NCI-H524 treated with DMSO at 0.1 percent for 48 hours (cell line): ENCODE measurements at regions not wholly inside any gene's neighbourhood (a gene's known extent, or its start where the extent isn't known, plus 50 kb on each side); places are given as distances from the start of the nearest gene placed in this dataset.

Experiments
- DNase-seq: peaks from one replicate; lab custom pipeline; 2025; lab: John Stamatoyannopoulos, UW

DNA sequence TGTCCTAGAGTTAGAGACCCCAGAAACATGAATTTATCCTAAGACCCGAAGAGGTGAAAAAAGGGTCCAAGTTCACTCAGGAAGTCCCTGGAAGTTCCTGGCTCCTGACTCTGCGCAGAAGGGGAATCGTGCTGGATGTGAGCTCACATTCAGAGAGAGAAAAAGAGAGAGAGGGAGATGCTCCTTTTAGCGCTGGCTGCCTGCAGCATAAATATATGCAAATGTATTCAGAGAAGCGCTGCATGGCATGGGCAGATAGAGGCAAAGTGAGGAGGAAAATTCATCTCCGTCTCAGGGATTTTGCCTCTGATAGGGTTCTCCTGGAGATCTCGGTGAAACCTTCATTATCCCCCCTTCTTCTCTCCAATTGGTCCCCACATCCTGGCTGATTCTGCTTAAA is 517.2 kb downstream of the MN1 start:
- DNase-seq = no peak

- DNase-seq = no peak
Measured at GRCh38 chr22:27286711-27287110, 514.8 kb downstream of the MN1 start.

GRCh38 chr22:27292542-27293299 is 508.8 kb downstream of the MN1 start:
- DNase-seq = no peak

DNA sequence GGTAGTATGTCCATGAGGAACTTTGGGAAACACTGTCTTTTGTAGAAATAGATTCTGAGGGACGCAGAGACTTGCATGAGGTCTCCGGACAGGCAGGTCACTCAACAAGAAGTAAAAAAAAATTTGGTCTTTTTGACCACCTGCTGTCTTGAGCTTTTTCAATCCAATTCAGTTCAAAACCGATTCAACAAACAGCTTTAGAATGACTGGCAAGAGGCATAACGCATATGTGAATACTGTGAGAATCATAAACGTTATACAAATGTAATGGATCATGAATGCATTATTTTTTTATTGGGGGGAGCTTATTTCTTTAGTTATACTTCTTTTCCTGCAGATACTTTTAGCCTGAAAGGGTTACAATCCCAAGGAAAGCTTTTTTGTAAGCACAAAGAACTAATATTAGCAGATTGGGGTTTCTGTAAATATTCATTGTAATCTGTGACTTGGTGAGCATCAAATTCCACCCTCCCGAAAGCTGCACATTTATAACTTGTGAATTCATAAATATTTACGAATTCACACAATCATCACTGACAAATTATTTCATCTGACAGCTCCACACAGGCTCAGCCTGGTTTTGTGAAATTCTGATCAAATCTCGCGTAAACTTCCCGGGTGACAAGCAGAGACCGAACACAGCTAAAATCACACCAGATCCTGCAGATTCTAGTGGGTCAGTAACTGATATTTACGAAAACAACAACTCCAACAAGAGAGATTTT is 507.7 kb downstream of the MN1 start:
- DNase-seq = no peak

DNA sequence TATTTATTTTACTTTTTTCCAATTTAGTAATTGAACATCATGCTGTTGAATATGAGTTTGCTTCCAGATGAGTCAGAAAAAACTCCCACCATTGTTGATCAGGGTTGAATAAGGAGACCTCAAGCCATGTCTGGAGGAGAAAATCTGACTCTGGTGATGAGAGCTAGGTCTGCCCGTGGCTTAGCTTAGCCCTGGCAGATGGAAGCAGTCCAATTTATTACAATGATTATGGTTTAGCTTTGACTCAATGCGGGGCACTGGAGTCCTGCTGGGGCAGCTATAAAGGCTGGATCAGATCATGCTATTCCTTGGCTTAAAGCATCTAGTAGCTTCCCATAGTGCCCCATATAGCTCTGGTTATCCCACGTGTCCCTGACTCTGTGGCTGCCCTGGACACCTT is 506.5 kb downstream of the MN1 start:
- no peak for DNase-seq

- DNase-seq = no peak
Measured at GRCh38 chr22:27295605-27296004, 506.0 kb downstream of the MN1 start.

- DNase-seq = no peak
Measured at GRCh38 chr22:27296091-27296675, 505.4 kb downstream of the MN1 start.

- DNase-seq = no peak
Measured at GRCh38 chr22:27297125-27297524, 504.4 kb downstream of the MN1 start.

DNA sequence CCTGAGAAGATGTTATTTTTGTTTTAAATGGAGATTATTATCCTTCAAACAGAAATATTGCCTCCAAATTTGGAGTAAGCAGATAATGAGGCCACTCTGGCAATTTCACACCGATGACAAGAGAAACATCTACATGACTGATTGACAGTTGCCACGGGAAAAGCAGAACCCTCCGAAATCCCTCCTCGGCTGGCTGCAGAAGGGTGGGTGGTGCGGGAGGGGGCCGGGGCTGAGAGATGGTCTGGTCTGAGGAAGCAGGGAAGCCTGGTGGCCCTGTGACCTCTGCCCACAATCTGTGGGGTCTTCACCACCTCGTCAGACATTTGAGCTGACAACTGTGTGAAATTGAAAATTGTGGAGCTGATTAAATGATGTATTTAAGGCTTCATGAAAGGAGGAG is 503.2 kb downstream of the MN1 start:
- no peak for DNase-seq

DNA sequence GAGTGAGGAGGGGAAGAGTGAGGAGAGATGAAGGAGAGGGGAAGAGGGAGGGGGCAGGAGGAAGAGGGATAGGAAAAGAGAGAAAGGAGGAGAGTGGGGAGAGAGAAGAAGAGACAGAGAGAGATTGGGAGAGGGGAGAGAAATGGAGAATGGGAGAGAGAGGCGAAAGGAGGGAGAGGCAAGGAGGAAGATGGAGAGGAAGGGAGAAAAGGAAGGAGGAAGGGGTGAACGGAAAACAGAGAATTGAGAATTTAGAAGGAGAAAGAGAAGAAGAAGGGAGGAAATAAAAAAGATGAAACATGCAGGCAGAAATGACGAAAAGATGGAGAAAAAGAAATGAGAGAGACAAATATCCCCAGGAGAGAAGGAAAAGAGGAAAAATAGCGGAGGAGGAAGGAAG is 502.8 kb downstream of the MN1 start:
- DNase-seq = no peak

DNA sequence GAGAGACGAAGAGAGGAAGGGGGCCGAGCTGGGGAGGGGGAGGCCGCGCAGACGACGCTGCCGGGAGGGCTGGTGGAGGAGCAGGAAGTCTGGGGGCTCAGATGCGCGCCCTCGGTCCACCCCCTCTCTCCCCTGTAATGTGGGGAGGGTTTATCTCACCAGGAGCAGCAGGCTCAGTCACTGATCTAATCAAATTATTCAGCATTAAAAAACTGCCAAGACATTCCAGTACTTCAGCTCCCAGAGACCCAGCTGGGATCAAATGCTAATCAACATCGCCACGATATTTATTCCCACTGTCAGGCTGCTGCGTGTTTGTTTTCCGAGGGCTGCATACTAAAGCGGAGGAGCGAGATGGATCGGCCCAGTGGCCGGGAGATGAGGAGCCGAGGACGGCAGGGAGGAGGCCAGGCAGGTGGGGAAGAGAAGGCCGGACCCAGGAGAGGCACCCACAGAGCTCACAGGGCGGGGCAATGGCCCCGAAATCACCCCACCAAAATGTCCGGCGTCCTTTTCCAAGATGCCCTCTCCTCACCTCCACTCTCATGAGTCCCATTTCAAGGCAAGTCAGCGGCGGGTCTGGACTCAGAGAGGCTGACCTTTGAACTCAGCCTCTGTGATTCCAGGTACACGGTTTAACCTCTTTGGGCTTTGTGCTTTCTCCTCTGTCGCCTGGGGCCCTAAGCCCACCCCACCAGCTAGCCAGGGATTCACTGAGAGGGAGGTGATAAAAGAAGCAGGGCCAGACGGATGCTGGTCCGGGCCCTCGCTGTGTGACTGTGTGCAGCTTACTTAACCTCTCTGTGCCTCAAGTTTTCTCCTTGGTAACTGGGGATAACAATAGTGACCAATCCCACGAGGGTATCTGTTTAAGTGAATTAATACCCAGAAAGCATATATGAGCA is 502.1 kb downstream of the MN1 start:
- no peak for DNase-seq

GRCh38 chr22:27300536-27301285 is 500.8 kb downstream of the MN1 start:
- DNase-seq = no peak

- no peak for DNase-seq
Measured at GRCh38 chr22:27302501-27302900, 499.1 kb downstream of the MN1 start.

GRCh38 chr22:27303718-27304117 is 497.8 kb downstream of the MN1 start:
- no peak for DNase-seq

GRCh38 chr22:27306771-27307170 is 494.8 kb downstream of the MN1 start:
- DNase-seq = no peak

DNA sequence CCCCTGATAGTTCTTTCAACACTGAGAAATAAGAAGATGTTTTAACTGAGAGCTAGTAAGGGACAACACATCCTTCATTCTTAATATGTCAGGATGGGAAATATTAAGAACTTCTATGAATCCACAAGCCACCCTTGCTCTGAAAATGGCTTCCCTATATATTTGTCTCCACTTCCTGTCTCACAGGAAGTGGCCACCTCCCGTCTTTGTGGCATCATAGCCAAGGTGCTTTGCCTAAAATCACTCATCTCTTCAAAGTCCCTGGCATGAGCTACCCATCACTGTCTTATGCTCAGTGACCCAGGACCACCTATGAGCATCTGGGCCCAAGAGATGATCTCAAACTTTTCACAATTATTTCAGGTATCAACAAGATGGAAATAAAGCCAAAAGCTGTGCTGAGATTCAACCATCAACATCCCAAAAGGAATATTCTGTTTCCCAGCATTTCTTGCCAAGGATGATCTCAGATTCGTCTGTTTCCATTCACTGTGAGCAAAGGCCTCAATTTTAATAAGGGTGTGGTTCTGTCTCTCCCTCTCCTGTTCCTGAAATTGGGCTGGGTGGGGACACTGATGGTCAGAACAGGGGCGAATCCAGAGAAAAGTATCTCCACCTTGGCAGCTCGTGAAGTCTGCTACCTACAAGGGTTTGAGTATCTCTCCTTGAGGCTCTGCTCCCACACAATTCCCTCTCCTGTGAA is 493.9 kb downstream of the MN1 start:
- DNase-seq = no peak

GRCh38 chr22:27308513-27308912 is 493.0 kb downstream of the MN1 start:
- DNase-seq = no peak

DNA sequence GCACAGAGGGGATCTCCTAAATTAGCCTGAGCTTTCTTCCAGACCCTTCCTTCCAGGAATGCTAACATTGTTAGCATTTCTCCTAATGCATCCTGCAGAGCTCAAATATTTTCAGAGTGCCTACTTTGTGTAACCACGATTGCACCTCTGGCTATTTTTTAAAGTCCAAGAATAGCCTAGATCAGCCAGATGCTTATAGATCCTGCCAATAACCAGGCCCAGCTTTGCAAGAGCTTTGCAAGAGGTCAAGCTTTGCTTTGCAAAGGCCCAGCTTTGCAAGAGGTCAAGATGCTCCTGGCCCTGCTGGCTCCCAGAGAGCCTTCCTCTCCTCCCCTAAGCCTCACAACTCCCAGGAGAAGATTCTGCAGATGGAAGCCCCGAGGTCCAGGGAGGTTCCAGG is 491.9 kb downstream of the MN1 start:
- no peak for DNase-seq

- no peak for DNase-seq
Measured at GRCh38 chr22:27310966-27311697, 490.4 kb downstream of the MN1 start.
